ENCODE measurements at regions not wholly inside any gene's neighbourhood (a gene's known extent, or its start where the extent isn't known, plus 50 kb on each side); places are given as distances from the start of the nearest gene placed in this dataset.

DNA sequence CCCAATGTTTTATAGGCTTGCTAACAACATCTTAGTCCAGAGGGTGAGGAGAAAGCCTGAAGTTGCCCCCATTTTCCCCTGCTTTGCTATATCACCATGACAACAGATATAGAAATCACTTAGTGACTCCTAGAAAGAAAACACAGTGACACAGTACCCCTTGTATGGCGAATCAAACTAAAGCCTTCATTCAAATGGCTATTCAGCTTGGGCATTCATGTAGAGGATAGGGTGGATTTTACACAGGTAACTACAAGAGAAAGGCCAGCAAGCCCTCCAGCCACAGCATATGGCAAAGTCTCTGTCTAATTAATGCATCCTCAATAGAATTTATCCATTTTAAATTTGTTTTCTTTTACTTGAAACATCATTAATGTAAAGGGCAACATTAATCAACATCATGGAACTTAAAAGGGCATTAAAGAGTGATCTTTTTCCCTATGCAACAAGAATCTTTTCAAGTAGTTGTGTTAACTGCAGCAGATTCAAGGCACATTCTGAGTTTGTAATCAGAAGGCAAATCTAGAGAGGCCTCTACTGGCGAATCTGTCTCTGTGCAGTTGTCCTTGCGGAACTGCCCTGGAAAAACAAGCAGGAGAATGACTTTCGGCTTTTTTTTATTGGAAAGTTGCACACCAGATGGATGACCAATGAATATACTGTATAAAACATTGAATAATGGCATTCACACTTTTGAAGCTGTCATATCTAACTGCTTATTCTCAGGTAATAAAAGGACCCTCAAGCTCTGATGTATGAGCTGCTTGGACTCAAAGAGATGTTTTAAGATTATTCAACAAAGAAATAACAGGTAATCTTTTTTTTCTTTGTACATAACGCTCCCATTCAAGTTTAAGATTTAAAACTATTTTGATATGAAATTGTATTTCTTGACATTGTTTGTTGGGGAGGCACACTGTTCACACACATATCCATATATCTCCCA is 621.7 kb upstream of the AGTR1 start:
- Mint-ChIP-seq H3K27me3 (no peaks in the 10 kb centered on the region), H3K4me1 (ENCODE audit: low read depth) (no peaks in the 10 kb centered on the region), H3K9me3 (peaks cover 2% of the 10 kb centered on the region), H3K27ac (no peak overlapping the region), H3K4me3 (no peak overlapping the region), H3K36me3 (ENCODE audit: low read depth) (no peaks in the 10 kb centered on the region)
- Histone ChIP-seq H3K27ac (ENCODE audit: low read depth in 1 of 2, low read length in 2 of 2) (no peak overlapping the region), H3K9me3 (ENCODE audit: control insufficient read depth in 1 of 2, insufficient read depth in 1 of 2, low read length in 2 of 2) (no peaks in the 10 kb centered on the region), H3K27me3 (ENCODE audit: control insufficient read depth in 1 of 2, insufficient read depth in 2 of 2, low read length in 2 of 2) (no peaks in the 10 kb centered on the region), H3K36me3 (ENCODE audit: insufficient read depth, low read length) (no peaks in the 10 kb centered on the region), H3K4me3 (ENCODE audit: low read length) (no peak overlapping the region), H3K4me1 (ENCODE audit: insufficient read depth, low read length) (no peaks in the 10 kb centered on the region)
- POLR2A ChIA-PET: no interaction called here
- ATAC-seq (ENCODE audit: poor library complexity) (no peak), DNase-seq (no peak)
- intact Hi-C loops (cut with DNase I, micrococcal nuclease): no loop called here
- CTCF ChIA-PET: no interaction called here
- TF ChIP-seq, protein P1, sequence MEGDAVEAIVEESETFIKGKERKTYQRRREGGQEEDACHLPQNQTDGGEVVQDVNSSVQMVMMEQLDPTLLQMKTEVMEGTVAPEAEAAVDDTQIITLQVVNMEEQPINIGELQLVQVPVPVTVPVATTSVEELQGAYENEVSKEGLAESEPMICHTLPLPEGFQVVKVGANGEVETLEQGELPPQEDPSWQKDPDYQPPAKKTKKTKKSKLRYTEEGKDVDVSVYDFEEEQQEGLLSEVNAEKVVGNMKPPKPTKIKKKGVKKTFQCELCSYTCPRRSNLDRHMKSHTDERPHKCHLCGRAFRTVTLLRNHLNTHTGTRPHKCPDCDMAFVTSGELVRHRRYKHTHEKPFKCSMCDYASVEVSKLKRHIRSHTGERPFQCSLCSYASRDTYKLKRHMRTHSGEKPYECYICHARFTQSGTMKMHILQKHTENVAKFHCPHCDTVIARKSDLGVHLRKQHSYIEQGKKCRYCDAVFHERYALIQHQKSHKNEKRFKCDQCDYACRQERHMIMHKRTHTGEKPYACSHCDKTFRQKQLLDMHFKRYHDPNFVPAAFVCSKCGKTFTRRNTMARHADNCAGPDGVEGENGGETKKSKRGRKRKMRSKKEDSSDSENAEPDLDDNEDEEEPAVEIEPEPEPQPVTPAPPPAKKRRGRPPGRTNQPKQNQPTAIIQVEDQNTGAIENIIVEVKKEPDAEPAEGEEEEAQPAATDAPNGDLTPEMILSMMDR (IDR thresholded peaks at IDR 0.05): no peak

DNA sequence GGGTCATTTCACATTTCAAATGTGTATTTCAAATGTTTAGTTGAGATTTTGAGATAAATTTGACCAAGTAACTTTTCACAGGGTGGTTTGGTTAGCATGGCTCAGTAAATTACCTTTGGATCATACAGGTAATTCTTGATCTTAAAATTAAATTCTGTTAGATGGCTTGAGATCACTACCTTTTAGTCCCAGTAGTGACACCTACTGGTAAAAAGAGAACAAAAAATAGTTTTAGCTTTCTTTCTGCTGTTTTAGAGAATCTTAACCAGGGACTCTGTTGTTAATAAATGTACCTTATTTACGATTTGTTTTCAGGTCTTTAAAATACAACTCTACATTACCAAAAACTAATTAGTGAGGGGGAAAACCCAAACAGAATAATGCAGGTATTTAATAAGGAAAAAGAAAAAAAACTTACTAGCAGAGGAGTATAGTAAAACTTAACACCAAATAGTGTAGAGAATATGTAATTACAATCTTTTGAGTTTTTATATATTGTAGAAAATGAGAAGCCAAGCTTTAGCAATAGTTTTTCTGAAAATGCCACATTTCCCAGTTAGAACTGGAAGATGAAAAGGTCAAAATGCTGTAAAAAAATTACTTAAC is 620.3 kb upstream of the AGTR1 start:
- CTCF ChIA-PET: no interaction called here
- no peak overlapping the region for H3K4me3 Mint-ChIP-seq
- H3K27ac Mint-ChIP-seq: no peak overlapping the region
- no peaks in the 10 kb centered on the region for H3K4me1 Mint-ChIP-seq (ENCODE audit: low read depth)
- TF ChIP-seq, protein P1 (IDR thresholded peaks at IDR 0.05): no peak
- no peak for ATAC-seq (ENCODE audit: poor library complexity)
- no peaks in the 10 kb centered on the region for H3K9me3 ChIP-seq (ENCODE audit: control insufficient read depth in 1 of 2, insufficient read depth in 1 of 2, low read length in 2 of 2)
- DNase-seq: no peak
- no peaks in the 10 kb centered on the region for H3K36me3 Mint-ChIP-seq (ENCODE audit: low read depth)
- H3K27ac ChIP-seq (ENCODE audit: low read depth in 1 of 2, low read length in 2 of 2): no peak overlapping the region
- no peaks in the 10 kb centered on the region for H3K27me3 Mint-ChIP-seq
- no peak overlapping the region for H3K4me3 ChIP-seq (ENCODE audit: low read length)
- no peaks in the 10 kb centered on the region for H3K36me3 ChIP-seq (ENCODE audit: insufficient read depth, low read length)
- intact Hi-C loops (cut with DNase I, micrococcal nuclease): no loop called here
- peaks cover 2% of the 10 kb centered on the region for H3K9me3 Mint-ChIP-seq
- no peaks in the 10 kb centered on the region for H3K4me1 ChIP-seq (ENCODE audit: insufficient read depth, low read length)
- POLR2A ChIA-PET: no interaction called here
- no peaks in the 10 kb centered on the region for H3K27me3 ChIP-seq (ENCODE audit: control insufficient read depth in 1 of 2, insufficient read depth in 2 of 2, low read length in 2 of 2)

- H3K36me3 ChIP-seq (ENCODE audit: insufficient read depth, low read length): no peaks in the 10 kb centered on the region
- Mint-ChIP-seq H3K4me3 (no peak overlapping the region), H3K36me3 (ENCODE audit: low read depth) (no peaks in the 10 kb centered on the region), H3K27ac (no peak overlapping the region), H3K4me1 (ENCODE audit: low read depth) (no peaks in the 10 kb centered on the region), H3K9me3 (peaks cover 2% of the 10 kb centered on the region), H3K27me3 (no peaks in the 10 kb centered on the region)
- no peaks in the 10 kb centered on the region for H3K4me1 ChIP-seq (ENCODE audit: insufficient read depth, low read length)
- no peak for DNase-seq
- ChIA-PET CTCF (no interaction called here), POLR2A (no interaction called here)
- intact Hi-C loops (cut with DNase I, micrococcal nuclease): no loop called here
- H3K27ac ChIP-seq (ENCODE audit: low read depth in 1 of 2, low read length in 2 of 2): no peak overlapping the region
- H3K27me3 ChIP-seq (ENCODE audit: control insufficient read depth in 1 of 2, insufficient read depth in 2 of 2, low read length in 2 of 2): no peaks in the 10 kb centered on the region
- ATAC-seq (ENCODE audit: poor library complexity): no peak
- TF ChIP-seq, protein P1 (IDR thresholded peaks at IDR 0.05): no peak
- no peaks in the 10 kb centered on the region for H3K9me3 ChIP-seq (ENCODE audit: control insufficient read depth in 1 of 2, insufficient read depth in 1 of 2, low read length in 2 of 2)
- no peak overlapping the region for H3K4me3 ChIP-seq (ENCODE audit: low read length)
These were observed 619.7 kb upstream of the AGTR1 start for GRCh38 chr3:148077965-148078364.

Measured in CD4-positive, alpha-beta T cell (primary cell).